DOHH2 (cell line): ENCODE measurements at regions not wholly inside any gene's neighbourhood (a gene's known extent, or its start where the extent isn't known, plus 50 kb on each side); places are given as distances from the start of the nearest gene placed in this dataset.

ENCODE experiments used
- H3F3A ChIP-seq: fragments of 200-600 bp; sonication (generic), shearing (Covaris generic); 2 replicates; pipeline ENCODE4 v1.6.0; 2016; ENCODE audit warnings: antibody characterized with exemption, mild to moderate bottlenecking; ENCODE audit not compliant: control insufficient read depth, insufficient read depth
- H3K27ac ChIP-seq: fragments of 200-600 bp; sonication (generic); 2 replicates; pipeline ENCODE4 v1.5.1; 2014; ENCODE audit warnings: low read depth, mild to moderate bottlenecking, low read length, moderate library complexity
- H3K27me3 ChIP-seq: fragments of 200-600 bp; sonication (generic); 2 replicates; pipeline ENCODE4 v1.6.1; 2014; ENCODE audit warnings: mild to moderate bottlenecking, low read length, mixed read lengths; ENCODE audit not compliant: control insufficient read depth
- H3K36me3 ChIP-seq: fragments of 200-600 bp; sonication (generic); 2 replicates; pipeline ENCODE4 v1.6.1; 2014; ENCODE audit warnings: mild to moderate bottlenecking, low read length, moderate library complexity, mixed read lengths; ENCODE audit not compliant: control insufficient read depth
- H3K4me1 ChIP-seq: fragments of 200-600 bp; sonication (generic); 2 replicates; pipeline ENCODE4 v1.6.1; 2014; ENCODE audit warnings: mild to moderate bottlenecking, low read length, mixed read lengths; ENCODE audit not compliant: control insufficient read depth
- H3K4me2 ChIP-seq: fragments of 200-600 bp; sonication (generic); 2 replicates; pipeline ENCODE4 v1.6.0; 2014; ENCODE audit warnings: mild to moderate bottlenecking, low read length, moderate library complexity
- H3K4me3 ChIP-seq: fragments of 200-600 bp; sonication (generic); 2 replicates; pipeline ENCODE4 v1.5.1; 2014; ENCODE audit warnings: mild to moderate bottlenecking, low read length, mixed read lengths
- H3K79me2 ChIP-seq: fragments of 200-600 bp; sonication (generic); 2 replicates; pipeline ENCODE4 v1.6.1; 2014; ENCODE audit warnings: mild to moderate bottlenecking, low read length, mixed read lengths; ENCODE audit not compliant: control insufficient read depth
- H3K9me2 ChIP-seq: fragments of 200-600 bp; sonication (generic); replicated peaks from 2 replicates; pipeline ENCODE4 v1.6.1; 2014; ENCODE audit warnings: mild to moderate bottlenecking, low read length, mixed read lengths; ENCODE audit not compliant: control insufficient read depth
- H3K9me3 ChIP-seq: fragments of 200-600 bp; sonication (generic); 2 replicates; pipeline ENCODE4 v1.6.1; 2014; ENCODE audit warnings: antibody characterized with exemption, low read length, mixed read lengths; ENCODE audit not compliant: control insufficient read depth, insufficient read depth
- H4K20me1 ChIP-seq: fragments of 200-600 bp; sonication (generic); 2 replicates; pipeline ENCODE4 v1.6.0; 2014; ENCODE audit warnings: low read depth, mild to moderate bottlenecking, antibody characterized with exemption, low read length, moderate library complexity; ENCODE audit not compliant: control insufficient read depth, insufficient read depth
- EZH2phosphoT487 ChIP-seq: fragments of 200-600 bp; sonication (generic); IDR thresholded peaks from 2 replicates; pipeline ENCODE4 v1.6.1; 2017; ENCODE audit warnings: borderline replicate concordance, mild to moderate bottlenecking, antibody characterized with exemption, low read length, moderate library complexity, mixed read lengths
- TF ChIP-seq, protein P1 (sequence below): fragments of 200-600 bp; sonication (generic); IDR thresholded peaks from one replicate; pipeline ENCODE4 v1.5.1; 2014; ENCODE audit warnings: antibody characterized with exemption, mild to moderate bottlenecking, low read depth, low read length; ENCODE audit not compliant: poor library complexity, severe bottlenecking

DNA sequence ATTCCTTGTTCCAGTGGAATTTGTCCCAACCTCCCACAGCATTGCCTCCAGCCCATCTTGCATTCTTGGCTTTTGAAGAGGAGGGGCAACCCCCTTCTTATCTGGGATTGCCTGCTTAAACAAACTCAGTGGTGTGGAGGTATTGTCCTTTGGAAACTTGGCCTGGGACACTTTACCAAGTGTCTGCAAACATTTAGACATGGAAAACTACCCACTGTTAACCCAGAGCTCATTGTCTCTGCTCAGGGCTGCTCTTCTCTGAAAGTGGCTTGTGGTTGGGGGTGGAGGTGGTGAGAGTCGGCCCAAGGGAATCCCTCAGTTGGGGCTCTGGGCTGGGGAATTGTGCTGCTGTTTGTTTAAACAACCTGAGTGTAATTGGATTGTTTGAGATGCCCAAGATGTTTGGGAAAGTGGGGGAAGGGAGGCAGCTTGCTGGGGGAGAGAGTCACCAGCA lies 178.3 kb upstream of the GATA6 start:
- H3K36me3 ChIP-seq, result no peaks in the 10 kb centered on the region
- no peaks in the 10 kb centered on the region for H3K9me2 ChIP-seq
- no peaks in the 10 kb centered on the region for H3K9me3 ChIP-seq
- no peaks in the 10 kb centered on the region for H3K27me3 ChIP-seq
- no peaks in the 10 kb centered on the region for H3F3A ChIP-seq
- no peaks in the 10 kb centered on the region for H4K20me1 ChIP-seq
- no peak overlapping the region for H3K27ac ChIP-seq
- H3K4me2 ChIP-seq, result no peak overlapping the region
- H3K4me1 ChIP-seq, result no peaks in the 10 kb centered on the region
- no peak overlapping the region for H3K4me3 ChIP-seq
- H3K79me2 ChIP-seq, result no peaks in the 10 kb centered on the region
- TF ChIP-seq, protein P1, sequence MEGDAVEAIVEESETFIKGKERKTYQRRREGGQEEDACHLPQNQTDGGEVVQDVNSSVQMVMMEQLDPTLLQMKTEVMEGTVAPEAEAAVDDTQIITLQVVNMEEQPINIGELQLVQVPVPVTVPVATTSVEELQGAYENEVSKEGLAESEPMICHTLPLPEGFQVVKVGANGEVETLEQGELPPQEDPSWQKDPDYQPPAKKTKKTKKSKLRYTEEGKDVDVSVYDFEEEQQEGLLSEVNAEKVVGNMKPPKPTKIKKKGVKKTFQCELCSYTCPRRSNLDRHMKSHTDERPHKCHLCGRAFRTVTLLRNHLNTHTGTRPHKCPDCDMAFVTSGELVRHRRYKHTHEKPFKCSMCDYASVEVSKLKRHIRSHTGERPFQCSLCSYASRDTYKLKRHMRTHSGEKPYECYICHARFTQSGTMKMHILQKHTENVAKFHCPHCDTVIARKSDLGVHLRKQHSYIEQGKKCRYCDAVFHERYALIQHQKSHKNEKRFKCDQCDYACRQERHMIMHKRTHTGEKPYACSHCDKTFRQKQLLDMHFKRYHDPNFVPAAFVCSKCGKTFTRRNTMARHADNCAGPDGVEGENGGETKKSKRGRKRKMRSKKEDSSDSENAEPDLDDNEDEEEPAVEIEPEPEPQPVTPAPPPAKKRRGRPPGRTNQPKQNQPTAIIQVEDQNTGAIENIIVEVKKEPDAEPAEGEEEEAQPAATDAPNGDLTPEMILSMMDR, result no peak
- no peak for TF ChIP-seq EZH2phosphoT487

DNA sequence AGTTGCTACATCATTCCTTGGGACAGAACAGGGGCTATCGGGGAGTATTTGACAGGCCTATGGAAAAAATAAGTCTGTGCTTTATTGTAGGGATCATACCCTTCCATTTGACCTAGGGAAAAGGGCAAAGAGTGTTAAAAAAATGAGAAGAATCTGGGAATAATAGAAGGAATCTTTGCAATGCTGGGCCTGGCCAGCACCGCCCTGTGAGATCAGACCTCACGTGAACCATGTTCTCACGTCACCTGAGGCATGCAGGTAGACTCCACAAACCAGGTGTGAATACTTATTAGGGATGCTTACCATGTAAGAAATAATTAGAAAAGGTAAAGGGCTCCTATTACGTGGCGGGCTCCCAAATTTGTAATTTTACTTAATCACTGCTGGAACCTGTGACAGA lies 177.5 kb upstream of the GATA6 start:
- Histone ChIP-seq H3F3A (no peaks in the 10 kb centered on the region), H3K79me2 (no peaks in the 10 kb centered on the region), H3K27me3 (no peaks in the 10 kb centered on the region), H3K4me2 (no peak overlapping the region), H3K4me1 (no peaks in the 10 kb centered on the region), H4K20me1 (no peaks in the 10 kb centered on the region), H3K9me3 (no peaks in the 10 kb centered on the region), H3K36me3 (no peaks in the 10 kb centered on the region), H3K9me2 (no peaks in the 10 kb centered on the region), H3K4me3 (no peak overlapping the region), H3K27ac (no peak overlapping the region)
- no peak for TF ChIP-seq EZH2phosphoT487
- TF ChIP-seq, protein P1, result no peak

DNA sequence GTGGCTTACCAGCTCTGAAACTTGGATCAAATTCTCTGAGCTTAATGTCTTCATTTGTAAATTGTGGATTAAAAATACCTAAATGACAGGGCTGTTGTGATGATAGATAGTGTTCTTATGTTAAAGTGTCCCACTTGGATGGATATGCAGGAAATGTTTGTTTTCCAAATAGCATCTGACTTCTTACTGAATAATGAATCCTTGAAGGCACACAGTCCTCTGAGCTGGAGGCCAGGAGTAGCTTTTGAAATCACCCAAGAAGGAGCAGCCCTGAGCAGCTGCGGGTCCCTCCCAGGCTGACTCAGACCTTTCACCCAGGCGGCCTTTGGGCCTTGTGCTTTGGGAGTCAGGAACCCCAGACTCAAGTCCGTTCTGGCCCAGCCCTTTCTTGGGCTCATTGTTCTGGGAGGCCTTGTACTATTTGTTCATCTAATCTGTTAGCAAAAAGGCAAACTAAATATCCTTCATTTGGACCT lies 173.0 kb upstream of the GATA6 start:
- Histone ChIP-seq H4K20me1 (no peaks in the 10 kb centered on the region), H3K4me1 (no peaks in the 10 kb centered on the region), H3K4me2 (no peak overlapping the region), H3K27me3 (no peaks in the 10 kb centered on the region), H3K4me3 (no peak overlapping the region), H3K27ac (no peak overlapping the region), H3K36me3 (no peaks in the 10 kb centered on the region), H3F3A (no peaks in the 10 kb centered on the region), H3K9me3 (no peaks in the 10 kb centered on the region), H3K9me2 (no peaks in the 10 kb centered on the region), H3K79me2 (no peaks in the 10 kb centered on the region)
- TF ChIP-seq, protein P1, result no peak
- no peak for TF ChIP-seq EZH2phosphoT487
